ENCODE measurements at regions not wholly inside any gene's neighbourhood (a gene's known extent, or its start where the extent isn't known, plus 50 kb on each side); places are given as distances from the start of the nearest gene placed in this dataset.

DNA sequence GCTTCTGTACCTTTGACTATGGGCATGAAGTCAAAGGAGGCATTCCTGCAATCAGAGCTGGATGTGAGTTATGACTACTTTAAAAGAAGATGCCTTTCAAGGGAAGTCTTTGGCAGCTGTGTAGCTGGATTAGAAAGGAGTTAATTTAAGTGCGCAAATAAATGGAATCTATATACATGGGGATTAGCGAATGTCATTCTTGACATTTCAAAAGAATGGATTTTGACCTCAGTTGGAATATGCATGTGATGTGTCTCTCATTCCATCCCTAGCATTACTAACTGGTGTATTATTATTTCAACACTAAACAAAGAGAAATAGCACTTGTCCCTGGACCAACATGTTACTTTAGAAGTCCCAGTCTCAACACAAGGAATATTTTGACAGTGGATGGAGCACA lies 359.6 kb upstream of the SLC24A2 start:
- intact Hi-C loops (cut with micrococcal nuclease) = no loop called here
- H3K4me2 ChIP-seq (ENCODE audit: insufficient read depth, low read length) = no peak overlapping the region
- H3K36me3 ChIP-seq (ENCODE audit: control insufficient read depth in 2 of 2, extremely low read depth in 1 of 2, insufficient read depth in 2 of 2, low read length in 2 of 2) = no peaks in the 10 kb centered on the region
- no peak for TF ChIP-seq POLR2AphosphoS5 (IDR thresholded peaks at IDR 0.05; ENCODE audit: insufficient read depth, low read depth, low read length)
- no peak for TF ChIP-seq GATA2 (IDR thresholded peaks at IDR 0.05; ENCODE audit: insufficient read depth, insufficient read length, low read depth, low read length)
- TF ChIP-seq, protein P1, sequence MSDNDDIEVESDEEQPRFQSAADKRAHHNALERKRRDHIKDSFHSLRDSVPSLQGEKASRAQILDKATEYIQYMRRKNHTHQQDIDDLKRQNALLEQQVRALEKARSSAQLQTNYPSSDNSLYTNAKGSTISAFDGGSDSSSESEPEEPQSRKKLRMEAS (IDR thresholded peaks at IDR 0.05; ENCODE audit: insufficient read depth, insufficient read length) = no peak
- TF ChIP-seq, protein P2, sequence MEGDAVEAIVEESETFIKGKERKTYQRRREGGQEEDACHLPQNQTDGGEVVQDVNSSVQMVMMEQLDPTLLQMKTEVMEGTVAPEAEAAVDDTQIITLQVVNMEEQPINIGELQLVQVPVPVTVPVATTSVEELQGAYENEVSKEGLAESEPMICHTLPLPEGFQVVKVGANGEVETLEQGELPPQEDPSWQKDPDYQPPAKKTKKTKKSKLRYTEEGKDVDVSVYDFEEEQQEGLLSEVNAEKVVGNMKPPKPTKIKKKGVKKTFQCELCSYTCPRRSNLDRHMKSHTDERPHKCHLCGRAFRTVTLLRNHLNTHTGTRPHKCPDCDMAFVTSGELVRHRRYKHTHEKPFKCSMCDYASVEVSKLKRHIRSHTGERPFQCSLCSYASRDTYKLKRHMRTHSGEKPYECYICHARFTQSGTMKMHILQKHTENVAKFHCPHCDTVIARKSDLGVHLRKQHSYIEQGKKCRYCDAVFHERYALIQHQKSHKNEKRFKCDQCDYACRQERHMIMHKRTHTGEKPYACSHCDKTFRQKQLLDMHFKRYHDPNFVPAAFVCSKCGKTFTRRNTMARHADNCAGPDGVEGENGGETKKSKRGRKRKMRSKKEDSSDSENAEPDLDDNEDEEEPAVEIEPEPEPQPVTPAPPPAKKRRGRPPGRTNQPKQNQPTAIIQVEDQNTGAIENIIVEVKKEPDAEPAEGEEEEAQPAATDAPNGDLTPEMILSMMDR (IDR thresholded peaks at IDR 0.05; ENCODE audit: extremely low read depth in 1 of 2, insufficient read depth in 1 of 2, low read depth in 1 of 2, low read length in 2 of 2) = no peak
- TF ChIP-seq EZH2 (IDR thresholded peaks at IDR 0.05; ENCODE audit: borderline replicate concordance, low read depth, low read length, severe bottlenecking) = no peak
- no peak for TF ChIP-seq JUN (IDR thresholded peaks at IDR 0.05; ENCODE audit: borderline replicate concordance, insufficient read depth, insufficient read length, low read depth)
- TF ChIP-seq FOS (IDR thresholded peaks at IDR 0.05; ENCODE audit: borderline replicate concordance, insufficient read depth, low read length) = no peak
- TF ChIP-seq MYC (IDR thresholded peaks at IDR 0.05; ENCODE audit: low read depth, low read length) = no peak
- H3K27ac ChIP-seq (ENCODE audit: insufficient read depth, low read depth, low read length) = no peak overlapping the region
- H2AFZ ChIP-seq (ENCODE audit: low read depth, low read length) = no peak overlapping the region
- H3K27me3 ChIP-seq (ENCODE audit: control insufficient read depth in 2 of 2, insufficient read depth in 2 of 2, low read length in 2 of 2) = peaks cover 0 to 2% of the 10 kb centered on the region in 2 experiments
- dilution Hi-C loops (cut with MboI; ENCODE audit: extremely low pct_ligation_motif_present, low sequenced_read_pairs) = no loop called here
- no peak overlapping the region for H3K9ac ChIP-seq (replicated peaks; ENCODE audit: extremely low read depth, insufficient read depth, low read length)
- H3K9me1 ChIP-seq (replicated peaks; ENCODE audit: control insufficient read depth, extremely low read depth, insufficient read depth, low read length) = no peaks in the 10 kb centered on the region
- BruUV-seq (replicated peaks) = no TSS peak
- no peak for FAIRE-seq
- ChIA-PET POLR2A (no interaction called here), CTCF (no interaction called here)
- DNase-seq (ENCODE audit: low read depth, low spot score) = no peak
- H4K20me1 ChIP-seq (replicated peaks; ENCODE audit: control insufficient read depth, extremely low read depth, insufficient read depth, low read length) = no peaks in the 10 kb centered on the region
- H3K4me3 ChIP-seq (replicated peaks in 1 of 3; ENCODE audit: insufficient read depth in 1 of 3, low read depth in 1 of 3, low read length in 3 of 3) = no peak overlapping the region
- H3K4me1 ChIP-seq (ENCODE audit: control insufficient read depth, extremely low read depth, insufficient read depth, low read length) = no peaks in the 10 kb centered on the region
- no peaks in the 10 kb centered on the region for H3K9me3 ChIP-seq (replicated peaks; ENCODE audit: control insufficient read depth, insufficient read depth, low read length)
- H3K79me2 ChIP-seq (ENCODE audit: control insufficient read depth, insufficient read depth, low read length) = no peaks in the 10 kb centered on the region

Measured in endothelial cell of umbilical vein (primary cell).